SU-DHL-6 (cell line): ENCODE measurements at regions not wholly inside any gene's neighbourhood (a gene's known extent, or its start where the extent isn't known, plus 50 kb on each side); places are given as distances from the start of the nearest gene placed in this dataset.

Source experiments
- H2AFZ ChIP-seq: fragments of 200-600 bp; sonication (generic); 2 replicates; pipeline ENCODE4 v1.6.1; 2014; ENCODE audit warnings: low read depth, mild to moderate bottlenecking, moderate library complexity, mixed read lengths, antibody characterized with exemption, low read length; ENCODE audit not compliant: severe bottlenecking
- H3F3A ChIP-seq: fragments of 200-600 bp; shearing (Covaris generic); 2 replicates; pipeline ENCODE4 v1.6.0; 2016; ENCODE audit warnings: antibody characterized with exemption, mild to moderate bottlenecking; ENCODE audit not compliant: insufficient read depth
- H3K27ac ChIP-seq: fragments of 200-600 bp; sonication (generic); 2 replicates; pipeline ENCODE4 v1.5.1; 2016; ENCODE audit warnings: low read depth, mild to moderate bottlenecking, low read length, moderate library complexity, mixed read lengths
- H3K27me3 ChIP-seq: fragments of 200-600 bp; sonication (generic), shearing (Covaris generic); 2 replicates; pipeline ENCODE4 v1.6.0; 2014; ENCODE audit warnings: mild to moderate bottlenecking, low read length
- H3K36me3 ChIP-seq: fragments of 200-600 bp; sonication (generic); 2 replicates; pipeline ENCODE4 v1.6.1; 2014; ENCODE audit warnings: mild to moderate bottlenecking, low read length, mixed read lengths
- H3K4me2 ChIP-seq: fragments of 300-600, 200-600 bp; shearing (Covaris generic), sonication (generic); 2 replicates; pipeline ENCODE4 v1.6.0; 2014; ENCODE audit warnings: low read length, low read depth, mild to moderate bottlenecking; ENCODE audit not compliant: poor library complexity, severe bottlenecking
- H3K4me3 ChIP-seq: fragments of 200-600 bp; sonication (generic); 2 replicates; pipeline ENCODE4 v1.5.1; 2014; ENCODE audit warnings: antibody characterized with exemption, low read length, mild to moderate bottlenecking, mixed read lengths; ENCODE audit not compliant: insufficient read depth, poor library complexity, severe bottlenecking
- H3K79me2 ChIP-seq: fragments of 200-600 bp; sonication (generic); 2 replicates; pipeline ENCODE4 v1.6.1; 2014; ENCODE audit warnings: mild to moderate bottlenecking, low read length, moderate library complexity; ENCODE audit not compliant: insufficient read depth
- H3K9ac ChIP-seq: fragments of 200-600 bp; sonication (generic); 2 replicates; pipeline ENCODE4 v1.7.0; 2014; ENCODE audit warnings: mild to moderate bottlenecking, low read length
- H3K9me2 ChIP-seq: fragments of 200-600 bp; sonication (generic); replicated peaks from 2 replicates; pipeline ENCODE4 v1.6.1; 2014; ENCODE audit warnings: low read length; ENCODE audit not compliant: insufficient read depth
- H3K9me3 ChIP-seq: fragments of 200-600 bp; sonication (generic); 2 replicates; pipeline ENCODE4 v1.6.1; 2014; ENCODE audit warnings: low read length, mixed read lengths; ENCODE audit not compliant: insufficient read depth
- H4K20me1 ChIP-seq: fragments of 200-600 bp; sonication (generic); 2 replicates; pipeline ENCODE4 v1.6.1; 2014; ENCODE audit warnings: low read depth, mild to moderate bottlenecking, antibody characterized with exemption, low read length, moderate library complexity, mixed read lengths
- CTCF ChIP-seq: fragments of 200-600 bp; sonication (generic); IDR thresholded peaks from one replicate; pipeline ENCODE4 v1.5.1; 2017; ENCODE audit warnings: antibody characterized with exemption, mild to moderate bottlenecking, low read length, moderate library complexity; ENCODE audit not compliant: insufficient read depth, poor library complexity, severe bottlenecking
- EZH2phosphoT487 ChIP-seq: fragments of 200-600 bp; sonication (generic), shearing (Covaris generic); conservative IDR thresholded peaks from 2 replicates; pipeline ENCODE4 v1.6.1; 2018; ENCODE audit warnings: mild to moderate bottlenecking, antibody characterized with exemption, low read length, moderate library complexity, mixed read lengths

- no peak overlapping the region for H3K4me3 ChIP-seq
- no peaks in the 10 kb centered on the region for H3K27me3 ChIP-seq
- no peak overlapping the region for H3K9ac ChIP-seq
- H3K27ac ChIP-seq: peak overlapping the region; percentile 39
- no peaks in the 10 kb centered on the region for H3K79me2 ChIP-seq
- no peaks in the 10 kb centered on the region for H3K9me2 ChIP-seq
- H2AFZ ChIP-seq: no peak overlapping the region
- H3F3A ChIP-seq: no peaks in the 10 kb centered on the region
- H3K4me2 ChIP-seq: peak overlapping the region; percentile 18
- H3K36me3 ChIP-seq: no peaks in the 10 kb centered on the region
- H3K9me3 ChIP-seq: no peaks in the 10 kb centered on the region
- TF ChIP-seq EZH2phosphoT487 (no peak), CTCF (no peak)
- no peaks in the 10 kb centered on the region for H4K20me1 ChIP-seq
These were observed 101.5 kb downstream of the KIF26A start for GRCh38 chr14:104239861-104240301.

- no peak for TF ChIP-seq CTCF
- no peak for TF ChIP-seq EZH2phosphoT487
- H3K36me3 ChIP-seq: no peaks in the 10 kb centered on the region
- no peaks in the 10 kb centered on the region for H3K79me2 ChIP-seq
- H3K27me3 ChIP-seq: no peaks in the 10 kb centered on the region
- H3K4me3 ChIP-seq: no peak overlapping the region
- no peaks in the 10 kb centered on the region for H4K20me1 ChIP-seq
- H2AFZ ChIP-seq: no peak overlapping the region
- peak overlapping the region; percentile 39; the same call in 1 of the 2 replicates for H3K27ac ChIP-seq
- no peaks in the 10 kb centered on the region for H3K9me3 ChIP-seq
- H3K9ac ChIP-seq: no peak overlapping the region
- no peaks in the 10 kb centered on the region for H3K9me2 ChIP-seq
- no peaks in the 10 kb centered on the region for H3F3A ChIP-seq
- no peak overlapping the region for H3K4me2 ChIP-seq
These were observed 102.2 kb downstream of the KIF26A start for GRCh38 chr14:104240434-104241157.

GRCh38 chr14:104243200-104243599 is 104.8 kb downstream of the KIF26A start:
- H3F3A ChIP-seq: no peaks in the 10 kb centered on the region
- no peaks in the 10 kb centered on the region for H3K9me3 ChIP-seq

More at GRCh38 chr14:104243200-104243599, 104.8 kb downstream of the KIF26A start:
- no peaks in the 10 kb centered on the region for H3K9me2 ChIP-seq
- TF ChIP-seq CTCF: no peak
- TF ChIP-seq EZH2phosphoT487: no peak
- H3K27me3 ChIP-seq: no peaks in the 10 kb centered on the region
- H4K20me1 ChIP-seq: no peaks in the 10 kb centered on the region
- H3K4me3 ChIP-seq: no peak overlapping the region
- H3K9ac ChIP-seq: no peak overlapping the region
- H3K79me2 ChIP-seq: no peaks in the 10 kb centered on the region
- no peak overlapping the region for H3K27ac ChIP-seq
- no peak overlapping the region for H3K4me2 ChIP-seq
- no peaks in the 10 kb centered on the region for H3K36me3 ChIP-seq
- H2AFZ ChIP-seq: no peak overlapping the region
